ENCODE measurements at regions not wholly inside any gene's neighbourhood (a gene's known extent, or its start where the extent isn't known, plus 50 kb on each side); places are given as distances from the start of the nearest gene placed in this dataset.
A peak's percentile ranks its signal among the peaks of the same experiment; 100 is the strongest.

DNA sequence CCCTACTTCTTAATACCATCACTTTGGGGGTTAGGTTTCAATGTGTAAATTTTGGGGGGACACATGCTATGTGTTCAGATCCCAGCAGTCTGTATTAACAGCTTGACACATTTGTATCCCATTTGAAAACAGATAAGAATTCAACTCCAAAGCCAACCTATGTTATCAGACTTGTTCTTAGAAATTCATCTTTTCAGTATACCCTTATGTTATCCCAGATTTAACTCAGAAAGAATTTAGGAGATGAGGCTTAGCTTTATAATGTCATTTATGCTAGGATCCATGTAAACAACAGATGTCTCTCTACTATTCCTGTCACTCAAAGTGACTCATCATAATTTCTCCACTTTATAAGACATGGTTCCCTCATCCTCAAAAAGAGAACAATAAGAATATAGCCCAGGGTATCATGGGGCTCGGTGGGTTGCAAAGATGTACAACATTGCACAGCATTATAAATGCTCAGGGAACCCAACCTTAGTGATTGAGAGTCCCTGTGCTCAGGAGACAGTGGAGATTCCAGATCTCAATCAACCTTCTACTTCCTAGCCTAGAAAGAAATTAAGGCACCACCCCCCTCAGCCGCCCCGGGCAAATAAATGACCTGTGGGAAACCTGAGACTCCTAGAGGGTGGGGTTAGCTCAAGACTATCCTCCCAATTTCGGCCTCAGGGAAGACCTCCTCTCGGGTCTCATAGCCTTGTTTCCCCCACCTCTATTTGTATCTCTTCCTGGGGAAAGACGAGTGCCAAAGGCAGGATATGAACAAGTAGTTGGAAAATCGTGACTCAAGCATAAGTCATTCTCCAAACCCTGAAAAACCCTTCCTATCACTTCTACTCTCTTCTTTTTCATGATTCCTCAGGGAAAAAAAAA lies 265.1 kb upstream of the CAMK1G start:
- DNase-seq, result no peak

- DNase-seq, result no peak
Observed at GRCh38 chr1:209319057-209319432, 264.5 kb upstream of the CAMK1G start.

- no peak for DNase-seq
Observed at GRCh38 chr1:209319549-209319948, 264.0 kb upstream of the CAMK1G start.

GRCh38 chr1:209323743-209324142 lies 259.8 kb upstream of the CAMK1G start:
- DNase-seq, result no peak

- DNase-seq, result no peak
Observed at GRCh38 chr1:209324901-209325871, 258.3 kb upstream of the CAMK1G start.

DNA sequence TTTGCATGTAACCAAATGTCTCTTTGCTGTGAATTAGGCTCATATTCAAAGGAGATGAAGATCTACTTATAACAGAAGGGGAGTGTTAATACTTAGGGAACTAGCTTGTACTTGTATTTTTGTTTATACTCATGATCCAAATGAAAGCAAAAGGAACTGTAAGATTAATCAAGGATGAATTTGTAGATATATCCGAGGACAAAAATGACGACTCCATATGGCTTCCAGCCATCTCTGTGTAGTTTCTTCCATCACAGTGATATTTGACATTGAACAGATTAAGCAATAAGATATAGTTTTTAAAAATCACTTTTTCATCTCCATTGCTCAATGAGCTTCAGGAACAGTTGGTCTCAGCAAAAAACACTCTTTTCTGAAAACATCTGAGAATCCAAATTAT lies 257.4 kb upstream of the CAMK1G start:
- DNase-seq, result no peak

GRCh38 chr1:209326831-209327230 lies 256.7 kb upstream of the CAMK1G start:
- DNase-seq, result no peak

DNA sequence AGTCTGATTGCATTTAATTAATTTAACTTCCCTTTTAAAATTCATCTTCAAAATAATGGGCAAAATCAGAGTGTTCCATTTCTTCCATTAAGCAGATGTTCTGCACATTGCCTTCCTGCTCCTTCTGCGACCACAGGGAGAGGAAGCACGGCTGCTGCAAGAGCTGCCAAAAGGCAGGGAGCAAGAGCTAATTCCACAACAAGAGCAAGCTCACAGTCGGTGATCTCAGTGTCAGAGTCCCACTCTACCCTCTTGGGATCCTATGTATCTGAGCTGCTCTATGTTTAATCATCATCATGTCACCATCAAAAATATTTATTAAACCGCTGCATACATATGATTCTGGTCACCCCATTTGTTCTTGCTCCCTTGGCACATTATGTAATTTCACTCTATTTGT lies 255.3 kb upstream of the CAMK1G start:
- DNase-seq, result no peak

- DNase-seq, result peak in 1 of 2 donors; percentile 1
Observed at GRCh38 chr1:209335178-209335577, 248.3 kb upstream of the CAMK1G start.

DNA sequence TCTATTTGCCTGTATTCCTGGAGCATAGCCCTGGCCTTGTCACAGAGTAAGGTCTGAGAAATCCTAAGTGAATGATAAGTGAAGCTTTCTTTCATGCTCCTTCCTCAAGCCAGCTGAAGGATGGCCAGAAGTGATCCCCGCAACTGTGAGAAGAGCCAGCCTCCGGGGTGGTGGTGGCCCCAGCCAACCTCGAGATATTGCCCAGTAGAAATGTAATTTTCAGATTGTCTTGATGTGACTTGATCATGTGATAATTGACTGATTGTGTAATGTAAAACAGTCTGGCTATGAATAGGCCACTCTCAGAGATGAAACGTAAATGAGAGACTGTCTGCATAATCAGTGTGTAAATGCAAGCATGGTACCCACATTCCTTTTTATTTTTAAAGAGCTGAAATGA lies 242.4 kb upstream of the CAMK1G start:
- DNase-seq, result no peak

DNA sequence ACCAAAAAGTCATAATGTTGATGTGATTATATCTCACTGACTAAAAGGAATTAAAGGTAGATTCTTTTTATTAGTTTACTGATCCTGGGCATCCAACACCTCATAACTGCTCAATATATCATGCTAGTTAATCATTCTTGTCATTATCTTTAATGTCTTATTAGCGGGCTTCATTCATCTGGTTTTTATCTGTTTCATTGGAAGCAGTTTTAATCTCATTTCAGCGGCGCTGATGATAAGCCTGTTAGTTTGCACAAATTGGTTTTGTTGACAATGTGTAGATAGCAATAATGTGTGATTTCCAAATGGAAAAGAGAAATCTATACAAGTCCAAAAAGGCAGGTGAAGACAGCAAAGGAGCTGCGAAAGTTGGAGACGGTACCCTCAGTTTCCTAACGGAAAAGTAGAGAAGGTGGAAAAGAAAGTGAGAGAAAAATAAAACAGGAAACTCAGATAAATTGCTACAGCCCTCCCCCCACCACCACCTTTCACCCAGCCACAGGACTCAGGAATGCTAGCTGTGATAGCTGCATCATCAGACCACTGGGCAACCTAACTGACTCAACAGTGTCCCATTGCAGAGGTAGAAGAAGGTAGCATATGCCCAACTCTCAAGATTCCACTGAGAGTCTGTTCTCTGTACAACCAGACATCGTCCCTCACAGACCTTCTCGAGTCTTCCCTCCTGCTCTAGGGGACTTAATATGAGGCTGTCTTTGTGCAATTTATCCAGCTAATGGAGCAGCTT lies 241.7 kb upstream of the CAMK1G start:
- no peak for DNase-seq

DNA sequence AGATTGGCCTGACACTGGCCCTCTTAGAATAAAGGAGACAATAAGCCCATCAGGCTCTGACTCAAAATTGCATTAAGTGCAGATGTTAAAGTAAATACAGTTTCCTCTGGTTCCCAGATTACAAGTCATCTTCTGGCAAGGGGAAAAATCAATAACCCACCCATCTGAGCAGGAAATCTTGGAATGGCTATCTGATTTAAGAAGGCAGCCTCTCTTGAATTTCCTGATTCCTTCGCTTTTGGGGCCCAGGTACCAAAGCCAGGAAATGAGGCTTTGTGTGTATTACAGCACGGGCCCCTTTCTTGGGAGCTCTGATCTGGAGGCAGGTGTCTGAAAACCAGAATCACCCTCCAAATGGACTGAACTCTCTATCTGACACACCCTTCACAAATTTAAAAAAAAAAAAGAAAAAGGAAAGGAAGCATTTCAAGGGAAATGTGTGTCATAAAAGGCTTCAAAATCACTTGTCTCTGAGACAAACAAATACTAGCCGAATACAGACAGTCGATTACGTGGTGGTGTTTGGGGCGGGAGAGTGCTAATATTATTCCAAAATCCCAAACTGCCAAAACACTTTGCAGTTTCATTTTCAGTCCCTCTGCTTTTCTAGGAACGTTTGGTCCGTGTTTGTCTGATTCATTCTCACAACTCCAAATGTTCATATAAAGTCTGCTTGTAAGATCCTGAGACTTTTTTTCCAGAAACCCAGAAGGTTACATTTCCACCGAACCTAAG lies 240.9 kb upstream of the CAMK1G start:
- DNase-seq, result no peak

- no peak for DNase-seq
Observed at GRCh38 chr1:209343511-209343910, 240.0 kb upstream of the CAMK1G start.

DNA sequence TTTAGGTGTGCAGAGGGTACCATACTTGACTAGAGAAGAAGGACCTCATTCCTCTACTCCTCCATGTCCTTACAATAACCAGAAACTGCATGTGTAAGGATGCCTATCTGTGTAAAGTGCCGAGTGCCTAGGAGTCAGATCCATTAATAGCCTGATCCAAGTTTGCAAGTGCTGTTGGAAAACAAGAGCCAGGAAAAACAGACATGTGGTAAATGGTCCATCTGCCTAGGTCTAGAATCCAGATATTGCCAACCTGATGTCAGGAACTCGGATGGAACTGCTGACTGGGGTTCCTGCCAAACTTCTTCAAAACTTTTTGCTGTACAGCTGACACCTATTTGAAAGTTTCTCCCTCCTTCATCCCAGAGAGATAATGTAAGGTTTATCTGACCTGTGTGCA lies 239.4 kb upstream of the CAMK1G start:
- DNase-seq, result no peak

DNA sequence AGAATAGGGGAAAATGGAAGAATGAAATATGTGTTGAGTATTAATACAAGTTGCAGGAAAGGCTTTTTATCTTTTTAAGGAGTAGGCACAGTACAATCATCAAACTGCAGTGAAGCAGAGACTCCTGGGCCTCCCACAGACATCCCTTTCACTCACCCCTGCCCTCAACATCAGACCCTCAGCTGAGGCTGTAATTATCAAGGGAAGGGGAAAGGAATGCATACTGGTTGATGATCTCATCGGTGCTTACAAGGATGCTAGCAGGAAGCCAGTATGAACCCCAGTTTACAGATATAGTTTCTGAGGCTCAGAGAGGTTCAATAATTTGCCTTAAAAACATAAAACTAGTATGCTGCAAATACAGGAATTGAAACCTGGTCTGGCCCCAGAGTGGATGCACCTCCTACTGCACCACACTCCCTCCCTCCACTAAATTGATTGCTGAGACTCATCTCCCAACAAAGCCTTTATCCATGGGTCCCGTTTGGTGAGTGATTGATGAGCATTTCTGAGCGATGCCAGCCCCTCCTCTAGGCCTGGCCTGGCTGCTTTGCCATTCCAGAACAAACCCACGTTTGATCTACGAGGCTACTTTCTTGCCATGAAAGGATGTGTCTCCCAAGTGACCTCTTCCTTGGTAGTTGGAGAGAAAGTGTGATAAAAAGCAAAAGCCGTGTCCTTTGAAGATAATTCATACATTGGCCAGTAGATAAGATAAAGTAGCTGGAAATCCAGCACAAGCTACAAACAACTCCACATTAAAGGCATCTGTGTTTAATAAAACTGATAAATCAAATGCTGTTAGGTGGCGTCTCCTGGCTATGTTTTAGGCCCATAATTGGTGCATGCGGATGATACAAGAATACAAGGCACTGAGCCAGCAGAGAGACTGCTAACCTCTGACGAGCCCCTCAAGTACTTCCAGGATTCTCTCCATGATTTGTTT lies 233.9 kb upstream of the CAMK1G start:
- no peak for DNase-seq

DNA sequence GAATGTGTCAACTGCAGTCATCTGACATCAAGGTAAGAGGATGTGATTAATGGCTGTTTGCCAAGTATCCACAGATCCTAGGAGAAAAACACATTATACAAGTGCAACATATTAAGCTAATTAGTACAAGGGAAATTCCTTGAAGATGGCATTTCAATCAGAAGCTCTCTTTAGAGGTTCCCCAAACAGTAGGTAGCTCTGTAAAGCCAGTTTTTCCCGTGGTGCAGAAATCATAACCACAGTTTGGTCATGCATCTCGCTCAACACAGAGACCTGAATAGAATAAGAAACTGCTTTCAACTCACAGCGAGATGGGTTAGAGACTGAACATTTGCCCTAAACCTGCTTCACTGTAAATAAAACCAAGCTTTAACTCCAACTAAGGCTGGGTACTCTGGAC lies 230.5 kb upstream of the CAMK1G start:
- no peak for DNase-seq

- peak; percentile 43 to 48 for DNase-seq
Observed at GRCh38 chr1:209354111-209354839, 229.2 kb upstream of the CAMK1G start.

- DNase-seq, result no peak
Observed at GRCh38 chr1:209354840-209355165, 228.7 kb upstream of the CAMK1G start.

DNA sequence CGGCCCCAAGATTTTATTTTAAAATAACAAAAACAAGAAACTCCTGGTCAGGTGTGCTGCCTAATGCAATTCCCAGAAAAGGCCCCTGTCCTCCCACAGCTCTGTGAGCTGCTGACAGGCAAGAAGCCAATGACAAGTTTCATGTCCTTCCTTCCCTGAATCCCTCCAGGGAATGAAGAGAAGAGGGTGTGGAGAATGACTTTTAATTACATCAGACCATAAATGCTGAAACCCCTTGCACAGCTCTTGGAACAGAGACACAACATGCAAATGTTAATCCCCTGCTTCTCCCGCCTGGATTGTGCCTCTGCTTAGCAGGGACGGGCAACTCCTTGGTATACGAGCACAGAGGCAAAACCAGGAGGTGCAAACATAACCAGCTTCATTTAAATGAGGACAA lies 228.1 kb upstream of the CAMK1G start:
- DNase-seq, result no peak

- no peak for DNase-seq
Observed at GRCh38 chr1:209356976-209357377, 226.5 kb upstream of the CAMK1G start.

- no peak for DNase-seq
Observed at GRCh38 chr1:209363112-209363511, 220.4 kb upstream of the CAMK1G start.
